Colonic mucosa (tissue), 4 donors: ENCODE measurements at regions not wholly inside any gene's neighbourhood (a gene's known extent, or its start where the extent isn't known, plus 50 kb on each side); places are given as distances from the start of the nearest gene placed in this dataset.

Experiments
- DNase-seq: peaks from one replicate; pipeline ENCODE4 v3.0.0-alpha.2; 2020
- H3K27ac ChIP-seq: fragments of 200-600 bp; one replicate; pipeline ENCODE4 v1.8.0; 2021
- H3K27me3 ChIP-seq: fragments of 200-600 bp; one replicate; pipeline ENCODE4 v1.8.0; 2021
- H3K36me3 ChIP-seq: fragments of 200-600 bp; one replicate; pipeline ENCODE4 v1.8.0; 2021
- H3K4me1 ChIP-seq: fragments of 200-600 bp; one replicate; pipeline ENCODE4 v1.8.0; 2021; ENCODE audit warnings: mild to moderate bottlenecking
- H3K4me3 ChIP-seq: fragments of 200-600 bp; one replicate; pipeline ENCODE4 v1.8.0; 2021
- H3K9ac ChIP-seq, 2 donors: one replicate each; pipeline ENCODE4 v1.7.0; 2013; ENCODE audit warnings: control low read depth in 2 of 2, low read depth in 2 of 2, low read length in 2 of 2
- H3K9me3 ChIP-seq: fragments of 200-600 bp; one replicate; pipeline ENCODE4 v1.8.0; 2021
- intact Hi-C: fragments of 100-400 bp; cut with DNase I; formaldehyde crosslinking; loops from one replicate; pipeline ENCODE4 v1.14.1; 2022
- TF ChIP-seq, protein P1 (sequence below): fragments of 200-600 bp; IDR thresholded peaks from one replicate; pipeline ENCODE4 v1.8.0; 2022; ENCODE audit warnings: antibody characterized with exemption, mild to moderate bottlenecking
- donor health status: healthy.
- donor health status: DM: no; HTN: no; CAD: no.
- donor health status: DM: no; HTN: no; CAD: no.

DNA sequence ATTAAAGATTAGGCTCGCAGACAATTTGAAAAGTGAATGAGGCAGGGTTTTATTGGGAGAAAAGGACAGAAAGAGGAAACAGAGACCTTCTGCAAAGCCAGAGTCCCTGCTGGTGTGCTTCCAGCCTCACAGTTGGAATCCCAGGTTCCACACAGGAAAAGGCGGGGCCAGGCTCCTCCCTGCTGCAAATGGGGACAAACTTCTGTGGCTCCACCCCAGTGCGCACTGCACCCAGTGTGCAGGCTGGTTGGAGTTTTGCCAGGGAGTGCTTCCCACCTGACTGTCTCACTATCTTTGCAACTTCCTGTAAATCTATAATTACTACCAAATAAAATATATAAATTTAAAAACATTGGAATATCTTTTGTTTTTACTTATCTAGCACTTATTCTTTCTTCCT is 386.0 kb upstream of the GRIN3A start:
- H3K36me3 ChIP-seq: no peaks in the 10 kb centered on the region
- intact Hi-C loops: no loop called here
- H3K27ac ChIP-seq: no peak overlapping the region
- no peaks in the 10 kb centered on the region for H3K27me3 ChIP-seq
- H3K4me1 ChIP-seq: no peaks in the 10 kb centered on the region
- DNase-seq: no peak
- TF ChIP-seq, protein P1, sequence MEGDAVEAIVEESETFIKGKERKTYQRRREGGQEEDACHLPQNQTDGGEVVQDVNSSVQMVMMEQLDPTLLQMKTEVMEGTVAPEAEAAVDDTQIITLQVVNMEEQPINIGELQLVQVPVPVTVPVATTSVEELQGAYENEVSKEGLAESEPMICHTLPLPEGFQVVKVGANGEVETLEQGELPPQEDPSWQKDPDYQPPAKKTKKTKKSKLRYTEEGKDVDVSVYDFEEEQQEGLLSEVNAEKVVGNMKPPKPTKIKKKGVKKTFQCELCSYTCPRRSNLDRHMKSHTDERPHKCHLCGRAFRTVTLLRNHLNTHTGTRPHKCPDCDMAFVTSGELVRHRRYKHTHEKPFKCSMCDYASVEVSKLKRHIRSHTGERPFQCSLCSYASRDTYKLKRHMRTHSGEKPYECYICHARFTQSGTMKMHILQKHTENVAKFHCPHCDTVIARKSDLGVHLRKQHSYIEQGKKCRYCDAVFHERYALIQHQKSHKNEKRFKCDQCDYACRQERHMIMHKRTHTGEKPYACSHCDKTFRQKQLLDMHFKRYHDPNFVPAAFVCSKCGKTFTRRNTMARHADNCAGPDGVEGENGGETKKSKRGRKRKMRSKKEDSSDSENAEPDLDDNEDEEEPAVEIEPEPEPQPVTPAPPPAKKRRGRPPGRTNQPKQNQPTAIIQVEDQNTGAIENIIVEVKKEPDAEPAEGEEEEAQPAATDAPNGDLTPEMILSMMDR: no peak
- no peak overlapping the region for H3K4me3 ChIP-seq
- no peak overlapping the region for H3K9ac ChIP-seq
- H3K9me3 ChIP-seq: no peaks in the 10 kb centered on the region

DNA sequence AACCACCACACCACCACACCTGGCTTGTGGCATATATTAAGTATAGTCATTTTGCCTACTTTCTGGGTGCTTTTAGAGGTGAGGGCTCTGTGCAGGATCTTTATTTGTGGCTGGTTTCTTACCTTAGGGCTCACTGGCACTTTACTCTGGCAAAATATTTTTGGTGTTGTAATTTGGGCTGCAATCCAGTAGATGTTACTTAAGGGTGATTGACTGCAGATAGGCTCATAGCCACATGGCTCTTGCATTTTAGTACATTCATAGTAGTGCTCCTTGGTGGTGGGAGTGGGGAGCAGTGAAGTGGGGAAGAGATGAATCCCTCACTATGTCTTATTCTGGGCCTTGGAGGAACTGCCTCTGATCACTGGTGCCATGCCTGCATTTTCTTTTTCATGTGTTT is 376.1 kb upstream of the GRIN3A start:
- Histone ChIP-seq H3K4me1 (no peaks in the 10 kb centered on the region), H3K9ac (no peak overlapping the region), H3K27ac (no peak overlapping the region), H3K9me3 (no peaks in the 10 kb centered on the region), H3K4me3 (no peak overlapping the region), H3K27me3 (no peaks in the 10 kb centered on the region), H3K36me3 (no peaks in the 10 kb centered on the region)
- TF ChIP-seq, protein P1: no peak
- intact Hi-C loops: no loop called here
- no peak for DNase-seq

DNA sequence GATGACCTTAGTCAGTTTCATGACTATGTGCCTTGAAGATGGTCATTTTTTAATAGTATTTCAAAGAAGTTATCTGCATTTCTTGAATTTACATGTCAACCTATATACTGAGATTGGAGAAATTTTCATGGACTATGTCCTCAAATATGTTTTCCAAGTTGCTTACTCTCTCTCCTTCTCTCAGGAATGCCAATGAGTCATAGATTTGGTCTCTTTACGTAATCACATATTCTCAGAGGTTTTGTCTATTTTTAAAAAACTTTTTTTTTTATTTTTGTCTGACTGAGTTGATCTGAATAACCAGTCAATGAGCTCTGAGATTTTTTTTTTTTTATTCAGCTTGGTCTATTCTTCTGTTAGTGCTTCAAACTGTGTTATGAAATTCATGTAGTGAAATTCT is 374.7 kb upstream of the GRIN3A start:
- intact Hi-C loops: no loop called here
- no peak overlapping the region for H3K27ac ChIP-seq
- DNase-seq: no peak
- no peaks in the 10 kb centered on the region for H3K36me3 ChIP-seq
- H3K9ac ChIP-seq: no peak overlapping the region
- no peak overlapping the region for H3K4me3 ChIP-seq
- no peaks in the 10 kb centered on the region for H3K4me1 ChIP-seq
- H3K9me3 ChIP-seq: no peaks in the 10 kb centered on the region
- H3K27me3 ChIP-seq: no peaks in the 10 kb centered on the region
- TF ChIP-seq, protein P1: no peak

DNA sequence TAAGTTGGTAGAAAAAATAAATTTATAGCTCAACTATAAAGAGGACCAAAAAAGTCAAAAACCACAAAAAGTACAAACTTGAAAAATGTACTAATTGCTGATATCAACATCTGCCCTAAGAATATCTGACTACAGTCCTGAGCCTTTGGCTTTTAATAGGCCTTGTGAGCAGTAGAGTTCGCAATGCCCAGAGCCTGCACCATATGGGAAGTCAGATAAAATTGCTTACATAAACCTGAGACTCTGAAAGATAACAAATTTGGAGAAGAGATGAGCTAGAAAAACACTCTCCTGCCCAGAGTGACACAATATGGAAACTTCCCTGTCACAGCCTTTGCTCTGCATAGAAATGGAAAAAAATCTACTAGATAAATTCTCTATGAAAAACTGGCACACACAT is 368.0 kb upstream of the GRIN3A start:
- H3K36me3 ChIP-seq: no peaks in the 10 kb centered on the region
- H3K4me1 ChIP-seq: no peaks in the 10 kb centered on the region
- TF ChIP-seq, protein P1: no peak
- DNase-seq: no peak
- intact Hi-C loops: no loop called here
- no peak overlapping the region for H3K27ac ChIP-seq
- H3K9me3 ChIP-seq: no peaks in the 10 kb centered on the region
- no peak overlapping the region for H3K4me3 ChIP-seq
- no peak overlapping the region for H3K9ac ChIP-seq
- no peaks in the 10 kb centered on the region for H3K27me3 ChIP-seq

DNA sequence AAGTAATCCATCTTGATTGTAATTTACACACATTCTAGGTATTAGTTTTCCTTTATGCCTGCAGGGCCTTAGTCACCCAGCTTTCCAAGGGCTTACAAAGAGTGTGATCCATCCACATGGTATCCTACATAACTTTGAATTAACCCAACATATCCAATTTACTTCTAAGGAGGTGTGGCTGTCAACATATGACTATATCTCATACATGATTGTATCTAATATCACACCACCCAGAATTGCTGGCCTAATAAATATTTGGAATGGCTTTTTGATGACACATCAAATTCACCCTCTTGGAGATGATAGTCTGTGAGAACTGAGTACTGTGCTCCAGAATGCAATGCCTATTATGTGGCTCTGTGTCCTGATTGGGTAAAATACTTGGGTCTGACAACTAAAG is 363.3 kb upstream of the GRIN3A start:
- intact Hi-C loops: no loop called here
- H3K27ac ChIP-seq: no peak overlapping the region

More for the DNA sequence above, 363.3 kb upstream of the GRIN3A start:
- Histone ChIP-seq H3K9me3 (no peaks in the 10 kb centered on the region), H3K27me3 (no peaks in the 10 kb centered on the region), H3K4me1 (no peaks in the 10 kb centered on the region), H3K9ac (no peak overlapping the region), H3K4me3 (no peak overlapping the region), H3K36me3 (no peaks in the 10 kb centered on the region)
- no peak for DNase-seq
- TF ChIP-seq, protein P1: no peak
